ENCODE measurements at regions not wholly inside any gene's neighbourhood (a gene's known extent, or its start where the extent isn't known, plus 50 kb on each side); places are given as distances from the start of the nearest gene placed in this dataset.

- H2BK5ac ChIP-seq (ENCODE audit: low read depth, low read length): no peak overlapping the region
- H4K8ac ChIP-seq (ENCODE audit: extremely low read depth, insufficient read depth, low read length): no peak overlapping the region
- no peak overlapping the region for H2BK15ac ChIP-seq (ENCODE audit: low read length)
- H3K36me3 ChIP-seq (ENCODE audit: control insufficient read depth in 2 of 4, insufficient read depth in 4 of 4, low read length in 3 of 4): no peaks in the 10 kb centered on the region
- no peaks in the 10 kb centered on the region for H3K79me2 ChIP-seq (ENCODE audit: control insufficient read depth in 1 of 2, insufficient read depth in 2 of 2, low read length in 2 of 2)
- DNase-seq (ENCODE audit: low read depth in 1 of 2, low spot score in 2 of 2) (no peak), FAIRE-seq (no peak)
- H2BK12ac ChIP-seq (ENCODE audit: low read depth, low read length): no peak overlapping the region
- no peak overlapping the region for H3K14ac ChIP-seq (ENCODE audit: insufficient read length)
- no peak overlapping the region for H2AFZ ChIP-seq (ENCODE audit: low read length)
- H3K4me2 ChIP-seq (ENCODE audit: insufficient read depth in 1 of 2, low read depth in 2 of 2, low read length in 2 of 2): no peak overlapping the region
- H3K27me3 ChIP-seq (replicated peaks in 1 of 4; ENCODE audit: control insufficient read depth in 3 of 4, extremely low read depth in 1 of 4, insufficient read depth in 3 of 4, low read length in 3 of 4): no peaks in the 10 kb centered on the region
- no peak overlapping the region for H3K18ac ChIP-seq (ENCODE audit: extremely low read depth, low read length)
- H2BK20ac ChIP-seq (ENCODE audit: low read length): no peak overlapping the region
- no peak overlapping the region for H3K23ac ChIP-seq (ENCODE audit: insufficient read length)
- TF ChIP-seq RBBP5 (IDR thresholded peaks at IDR 0.05; ENCODE audit: borderline replicate concordance, low read depth, low read length) (no peak), HDAC2 (IDR thresholded peaks at IDR 0.05; ENCODE audit: borderline replicate concordance in 1 of 2, low read depth in 2 of 2, low read length in 2 of 2) (no peak), RAD21 (IDR thresholded peaks at IDR 0.05 in 1 of 2, conservative IDR thresholded peaks at IDR 0.05 in 1 of 2; ENCODE audit: low read depth in 2 of 2, low read length in 2 of 2) (no peak), POLR2AphosphoS5 (IDR thresholded peaks at IDR 0.05; ENCODE audit: low read depth, low read length) (no peak), ZNF274 (IDR thresholded peaks at IDR 0.05; ENCODE audit: borderline replicate concordance, extremely low read depth, low read length) (no peak), SUZ12 (IDR thresholded peaks at IDR 0.05; ENCODE audit: low read length) (no peak), CHD1 (IDR thresholded peaks at IDR 0.05; ENCODE audit: low read depth, low read length) (no peak), EZH2 (IDR thresholded peaks at IDR 0.05; ENCODE audit: low read depth, low read length, severe bottlenecking) (no peak), JUN (IDR thresholded peaks at IDR 0.05; ENCODE audit: low read depth, low read length) (no peak)
- no peak overlapping the region for H4K91ac ChIP-seq (replicated peaks; ENCODE audit: insufficient read length, low read length)
- H3K4me3 ChIP-seq (ENCODE audit: extremely low read depth in 1 of 4, insufficient read depth in 2 of 4, low read depth in 3 of 4, low read length in 4 of 4): no peak overlapping the region
- CTCF ChIA-PET (ENCODE audit: partially characterized antibody): no interaction called here
- H3K23me2 ChIP-seq (ENCODE audit: low read depth, low read length): no peaks in the 10 kb centered on the region
- no peak overlapping the region for H4K5ac ChIP-seq (ENCODE audit: insufficient read length, low read depth, low read length)
- POLR2A ChIA-PET (ENCODE audit: partially characterized antibody): no interaction called here
- no peak overlapping the region for H2BK120ac ChIP-seq (replicated peaks; ENCODE audit: low read depth, low read length)
- H2AK5ac ChIP-seq (ENCODE audit: low read depth, low read length): no peak overlapping the region
- H3K27ac ChIP-seq (ENCODE audit: low read depth, low read length): no peak overlapping the region
- H3K4me1 ChIP-seq (replicated peaks in 1 of 4; ENCODE audit: control insufficient read depth in 3 of 4, insufficient read depth in 4 of 4, low read length in 3 of 4): no peaks in the 10 kb centered on the region
- H3K4ac ChIP-seq (replicated peaks; ENCODE audit: insufficient read length, low read depth, low read length): no peak overlapping the region
- no peak overlapping the region for H3K56ac ChIP-seq (replicated peaks; ENCODE audit: insufficient read length, low read depth, low read length)
- no peaks in the 10 kb centered on the region for H3K79me1 ChIP-seq (ENCODE audit: low read depth, low read length)
- no peak overlapping the region for H3K9ac ChIP-seq (replicated peaks in 1 of 4; ENCODE audit: extremely low read depth in 1 of 4, low read depth in 3 of 4, low read length in 3 of 4)
- no peaks in the 10 kb centered on the region for H3K9me3 ChIP-seq (ENCODE audit: insufficient read depth in 2 of 2, low read depth in 1 of 2, low read length in 1 of 2)
- WGBS, 2 experiments (ENCODE audit: extremely low coverage in 1 of 2, insufficient coverage in 1 of 2, insufficient read length in 1 of 2, insufficient replicate concordance in 2 of 2, low coverage in 1 of 2, low lambda C conversion rate in 2 of 2, missing lambda C conversion rate in 1 of 2): 100% methylated on average over 1 of the region's 1 CpG; no CpG with 5 or more reads in 1 of the 2 experiments
- H4K20me1 ChIP-seq (replicated peaks in 1 of 2; ENCODE audit: control insufficient read depth in 1 of 2, insufficient read depth in 2 of 2, low read length in 2 of 2): no peaks in the 10 kb centered on the region
Observed at GRCh38 chr18:67007085-67007484, 403.2 kb upstream of the CDH19 start.

All from H1 (cell line).